Stimulated activated CD4-positive, alpha-beta T cell treated with anti-CD3 and anti-CD28 coated beads, Interleukin-15, amount 100 ng/mL, for 24 hours (primary cell): ENCODE measurements at regions not wholly inside any gene's neighbourhood (a gene's known extent, or its start where the extent isn't known, plus 50 kb on each side); places are given as distances from the start of the nearest gene placed in this dataset.
"Not testable (repeated sequence)": the region's sequence is repeated elsewhere in the genome, so short reads cannot be mapped to it uniquely, and the experiment has no call there.

Experiments
- DNase-seq: peaks from one replicate; pipeline ENCODE4 v3.0.0-alpha.2; 2020

- DNase-seq, result no peak
Measured at GRCh38 chr21:16426936-16427335, 697.2 kb downstream of the USP25 start.

- no peak for DNase-seq
Measured at GRCh38 chr21:16427587-16428087, 697.9 kb downstream of the USP25 start.

- no peak for DNase-seq
Measured at GRCh38 chr21:16437586-16437985, 707.8 kb downstream of the USP25 start.

GRCh38 chr21:16438761-16439160, 709.0 kb downstream of the USP25 start:
- no peak for DNase-seq

GRCh38 chr21:16441789-16442188, 712.0 kb downstream of the USP25 start:
- no peak for DNase-seq

GRCh38 chr21:16454399-16454798, 724.6 kb downstream of the USP25 start:
- no peak for DNase-seq

- DNase-seq, result no peak
Measured at GRCh38 chr21:16455526-16455925, 725.7 kb downstream of the USP25 start.

GRCh38 chr21:16455978-16456377, 726.2 kb downstream of the USP25 start:
- DNase-seq, result no peak

- no peak for DNase-seq
Measured at GRCh38 chr21:16457498-16457897, 727.7 kb downstream of the USP25 start.

GRCh38 chr21:16460936-16461335, 731.2 kb downstream of the USP25 start:
- no peak for DNase-seq

- not testable (repeated sequence) for DNase-seq
Measured at GRCh38 chr21:16464211-16464889, 734.6 kb downstream of the USP25 start.

GRCh38 chr21:16468184-16468583, 738.4 kb downstream of the USP25 start:
- DNase-seq, result no peak

GRCh38 chr21:16473988-16474387, 744.2 kb downstream of the USP25 start:
- DNase-seq, result no peak

- DNase-seq, result no peak
Measured at GRCh38 chr21:16476056-16476825, 746.5 kb downstream of the USP25 start.

- no peak for DNase-seq
Measured at GRCh38 chr21:16488042-16488441, 758.3 kb downstream of the USP25 start.

- no peak for DNase-seq
Measured at GRCh38 chr21:16492356-16492755, 762.6 kb downstream of the USP25 start.

GRCh38 chr21:16492892-16493291, 763.1 kb downstream of the USP25 start:
- DNase-seq, result no peak

GRCh38 chr21:16496609-16497008, 766.8 kb downstream of the USP25 start:
- no peak for DNase-seq

GRCh38 chr21:16500271-16500670, 770.5 kb downstream of the USP25 start:
- no peak for DNase-seq

- DNase-seq, result no peak
Measured at GRCh38 chr21:16502273-16502672, 772.5 kb downstream of the USP25 start.

- DNase-seq, result no peak
Measured at GRCh38 chr21:16502897-16503296, 773.1 kb downstream of the USP25 start.

GRCh38 chr21:16504281-16504680, 774.5 kb downstream of the USP25 start:
- no peak for DNase-seq

- DNase-seq, result no peak
Measured at GRCh38 chr21:16504766-16505165, 775.0 kb downstream of the USP25 start.

- no peak for DNase-seq
Measured at GRCh38 chr21:16509476-16509875, 779.7 kb downstream of the USP25 start.
